Endodermal cell (in vitro differentiated cells): ENCODE measurements at regions not wholly inside any gene's neighbourhood (a gene's known extent, or its start where the extent isn't known, plus 50 kb on each side); places are given as distances from the start of the nearest gene placed in this dataset.

Experiments used
- DNase-seq: peaks from one replicate; pipeline ENCODE4 v3.0.0-alpha.2; 2017
- H3K27ac ChIP-seq: 2 replicates; pipeline ENCODE4 v1.5.1; 2013; ENCODE audit warnings: mild to moderate bottlenecking, low read depth, low read length, moderate library complexity
- H3K27me3 ChIP-seq: 2 replicates; pipeline ENCODE4 v1.6.1; 2013; ENCODE audit warnings: mild to moderate bottlenecking, low read length, moderate library complexity; ENCODE audit not compliant: insufficient read depth, control insufficient read depth, poor library complexity, severe bottlenecking
- H3K36me3 ChIP-seq: 2 replicates; pipeline ENCODE4 v1.7.0; 2013; ENCODE audit warnings: mild to moderate bottlenecking, low read length, moderate library complexity; ENCODE audit not compliant: control insufficient read depth, insufficient read depth
- H3K4me1 ChIP-seq: one replicate; pipeline ENCODE4 v1.7.0; 2013; ENCODE audit warnings: low read length; ENCODE audit not compliant: control insufficient read depth, insufficient read depth
- H3K4me3 ChIP-seq: 2 replicates; pipeline ENCODE4 v1.5.1; 2013; ENCODE audit warnings: mild to moderate bottlenecking, low read length, moderate library complexity
- H3K9ac ChIP-seq: 2 replicates; pipeline ENCODE4 v1.6.1; 2013; ENCODE audit warnings: mild to moderate bottlenecking, low read length, moderate library complexity; ENCODE audit not compliant: poor library complexity, severe bottlenecking; ENCODE audit errors: extremely low read depth
- H3K9me3 ChIP-seq: 2 replicates; pipeline ENCODE4 v1.6.1; 2013; ENCODE audit warnings: mild to moderate bottlenecking, low read length, moderate library complexity; ENCODE audit not compliant: control insufficient read depth
- H3K27ac Mint-ChIP-seq: 2 replicates; pipeline ENCODE4 v1.8.0; 2020; ENCODE audit warnings: mixed read lengths
- H3K27me3 Mint-ChIP-seq: 2 replicates; pipeline ENCODE4 v1.8.0; 2021; ENCODE audit warnings: mild to moderate bottlenecking, mixed read lengths; ENCODE audit not compliant: insufficient read depth
- H3K36me3 Mint-ChIP-seq: 2 replicates; pipeline ENCODE4 v1.8.0; 2020; ENCODE audit warnings: low read depth, mixed read lengths
- H3K4me1 Mint-ChIP-seq: 2 replicates; pipeline ENCODE4 v1.8.0; 2020; ENCODE audit warnings: mixed read lengths
- H3K4me3 Mint-ChIP-seq: 2 replicates; pipeline ENCODE4 v1.8.0; 2020; ENCODE audit warnings: mild to moderate bottlenecking, moderate library complexity, mixed read lengths
- H3K9me3 Mint-ChIP-seq: 2 replicates; pipeline ENCODE4 v1.8.0; 2020; ENCODE audit warnings: mild to moderate bottlenecking, mixed read lengths
- WGBS, 2 experiments: methylation state at CpG; one replicate each; pipeline versions ENCODE4 v1.1.5 to v1.1.7; 2013; ENCODE audit warnings: missing lambda C conversion rate in 2 of 2, mixed read lengths in 1 of 2; ENCODE audit not compliant: insufficient coverage in 1 of 2, insufficient read length in 1 of 2; 5-methylcytosine and 5-hydroxymethylcytosine counted together
- TF ChIP-seq, protein P1 (sequence below): fragments of 200-600 bp; sonication (generic); conservative IDR thresholded peaks from 2 replicates; pipeline ENCODE4 v1.5.0; 2021; ENCODE audit warnings: antibody characterized with exemption, mild to moderate bottlenecking

DNA sequence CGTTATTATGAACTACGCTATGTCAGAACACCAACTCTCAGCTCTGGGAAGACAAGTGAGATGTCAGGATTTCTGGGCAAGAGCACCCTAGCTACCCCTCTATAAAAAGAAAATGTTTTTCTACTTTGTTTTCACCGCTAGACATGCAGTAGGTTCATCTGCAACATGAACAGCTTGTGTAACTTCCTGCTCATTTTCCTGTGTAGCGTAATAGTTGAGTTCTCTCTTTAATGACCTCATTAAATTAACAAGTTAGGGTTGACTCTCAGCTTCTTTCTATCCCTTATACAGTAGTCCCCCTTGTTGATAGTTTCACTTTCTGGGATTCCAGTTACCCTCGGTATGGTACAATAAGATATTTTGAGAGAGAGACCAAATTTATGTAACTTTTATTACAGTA, 329.4 kb upstream of the ZNF32 start:
- Histone ChIP-seq H3K9me3 (no peaks in the 10 kb centered on the region), H3K36me3 (no peaks in the 10 kb centered on the region), H3K27me3 (no peaks in the 10 kb centered on the region), H3K4me1 (no peaks in the 10 kb centered on the region), H3K9ac (no peak overlapping the region), H3K4me3 (no peak overlapping the region), H3K27ac (no peak overlapping the region)
- 77 to 90% methylated on average over 2 to 4 of the region's 5 CpGs for WGBS, 2 experiments
- no peaks in the 10 kb centered on the region for H3K4me1 Mint-ChIP-seq
- no peak overlapping the region for H3K27ac Mint-ChIP-seq
- no peak overlapping the region for H3K4me3 Mint-ChIP-seq
- DNase-seq: no peak
- H3K9me3 Mint-ChIP-seq: no peaks in the 10 kb centered on the region
- no peaks in the 10 kb centered on the region for H3K36me3 Mint-ChIP-seq
- TF ChIP-seq, protein P1, sequence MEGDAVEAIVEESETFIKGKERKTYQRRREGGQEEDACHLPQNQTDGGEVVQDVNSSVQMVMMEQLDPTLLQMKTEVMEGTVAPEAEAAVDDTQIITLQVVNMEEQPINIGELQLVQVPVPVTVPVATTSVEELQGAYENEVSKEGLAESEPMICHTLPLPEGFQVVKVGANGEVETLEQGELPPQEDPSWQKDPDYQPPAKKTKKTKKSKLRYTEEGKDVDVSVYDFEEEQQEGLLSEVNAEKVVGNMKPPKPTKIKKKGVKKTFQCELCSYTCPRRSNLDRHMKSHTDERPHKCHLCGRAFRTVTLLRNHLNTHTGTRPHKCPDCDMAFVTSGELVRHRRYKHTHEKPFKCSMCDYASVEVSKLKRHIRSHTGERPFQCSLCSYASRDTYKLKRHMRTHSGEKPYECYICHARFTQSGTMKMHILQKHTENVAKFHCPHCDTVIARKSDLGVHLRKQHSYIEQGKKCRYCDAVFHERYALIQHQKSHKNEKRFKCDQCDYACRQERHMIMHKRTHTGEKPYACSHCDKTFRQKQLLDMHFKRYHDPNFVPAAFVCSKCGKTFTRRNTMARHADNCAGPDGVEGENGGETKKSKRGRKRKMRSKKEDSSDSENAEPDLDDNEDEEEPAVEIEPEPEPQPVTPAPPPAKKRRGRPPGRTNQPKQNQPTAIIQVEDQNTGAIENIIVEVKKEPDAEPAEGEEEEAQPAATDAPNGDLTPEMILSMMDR: no peak
- H3K27me3 Mint-ChIP-seq: peaks cover under 1% of the 10 kb centered on the region

GRCh38 chr10:43976292-43976691, 327.6 kb upstream of the ZNF32 start:
- Mint-ChIP-seq H3K27me3 (peaks cover 2% of the 10 kb centered on the region), H3K36me3 (no peaks in the 10 kb centered on the region), H3K27ac (no peak overlapping the region), H3K4me3 (no peak overlapping the region), H3K4me1 (no peaks in the 10 kb centered on the region), H3K9me3 (no peaks in the 10 kb centered on the region)
- TF ChIP-seq, protein P1: no peak
- Histone ChIP-seq H3K9ac (no peak overlapping the region), H3K4me3 (no peak overlapping the region), H3K9me3 (no peaks in the 10 kb centered on the region), H3K4me1 (no peaks in the 10 kb centered on the region), H3K27me3 (no peaks in the 10 kb centered on the region), H3K36me3 (no peaks in the 10 kb centered on the region), H3K27ac (no peak overlapping the region)
- DNase-seq: no peak
- WGBS, 2 experiments: 40 to 95% methylated on average over 1 of the region's 1 CpG

DNA sequence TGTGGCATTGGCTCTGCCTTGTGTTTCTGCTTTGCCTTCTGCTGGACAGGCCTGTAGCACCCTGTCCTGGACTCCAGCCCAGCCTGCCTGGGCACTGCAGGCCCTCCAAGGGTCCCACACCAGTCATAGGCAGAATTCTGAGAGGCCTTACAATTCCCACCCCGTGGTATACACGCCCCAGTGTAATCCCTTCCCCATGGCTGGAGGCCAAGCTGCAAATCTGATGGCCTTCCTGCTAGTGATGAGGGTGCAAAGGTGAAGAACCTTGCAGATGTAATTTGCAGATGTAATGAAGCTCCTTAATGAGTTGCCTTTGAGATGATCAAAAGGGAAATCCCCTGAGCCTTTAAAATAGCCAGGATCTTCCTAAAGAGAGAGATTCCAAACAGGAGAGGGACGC, 325.1 kb upstream of the ZNF32 start:
- H3K4me3 ChIP-seq: no peak overlapping the region
- H3K9me3 ChIP-seq: no peaks in the 10 kb centered on the region
- TF ChIP-seq, protein P1: peak; percentile 21
- H3K9ac ChIP-seq: no peak overlapping the region
- no peaks in the 10 kb centered on the region for H3K36me3 Mint-ChIP-seq
- no peaks in the 10 kb centered on the region for H3K4me1 Mint-ChIP-seq
- no peak for DNase-seq
- no peaks in the 10 kb centered on the region for H3K27me3 ChIP-seq
- no peak overlapping the region for H3K27ac Mint-ChIP-seq
- no peaks in the 10 kb centered on the region for H3K36me3 ChIP-seq
- H3K27me3 Mint-ChIP-seq: peaks cover 2% of the 10 kb centered on the region
- 91 to 100% methylated on average over 1 to 3 of the region's 3 CpGs for WGBS, 2 experiments
- H3K27ac ChIP-seq: no peak overlapping the region
- no peaks in the 10 kb centered on the region for H3K4me1 ChIP-seq
- H3K4me3 Mint-ChIP-seq: no peak overlapping the region
- H3K9me3 Mint-ChIP-seq: no peaks in the 10 kb centered on the region
